GM12865 (cell line): ENCODE measurements at regions not wholly inside any gene's neighbourhood (a gene's known extent, or its start where the extent isn't known, plus 50 kb on each side); places are given as distances from the start of the nearest gene placed in this dataset.
"Not testable (repeated sequence)": the region's sequence is repeated elsewhere in the genome, so short reads cannot be mapped to it uniquely, and the experiment has no call there.

ENCODE experiments used
- DNase-seq: peaks from one replicate; pipeline ENCODE4 v3.0.0; 2010; ENCODE audit warnings: low read depth
- H3K4me3 ChIP-seq: 2 replicates; pipeline ENCODE4 v1.5.1; 2011; ENCODE audit warnings: mild to moderate bottlenecking, low read depth, low read length, control low read depth
- CTCF ChIP-seq: IDR thresholded peaks from 2 replicates; pipeline ENCODE4 v1.5.1; 2011; ENCODE audit warnings: low read length, control low read depth, low read depth, inconsistent platforms; ENCODE audit not compliant: insufficient read depth; ENCODE audit errors: missing control alignments

DNA sequence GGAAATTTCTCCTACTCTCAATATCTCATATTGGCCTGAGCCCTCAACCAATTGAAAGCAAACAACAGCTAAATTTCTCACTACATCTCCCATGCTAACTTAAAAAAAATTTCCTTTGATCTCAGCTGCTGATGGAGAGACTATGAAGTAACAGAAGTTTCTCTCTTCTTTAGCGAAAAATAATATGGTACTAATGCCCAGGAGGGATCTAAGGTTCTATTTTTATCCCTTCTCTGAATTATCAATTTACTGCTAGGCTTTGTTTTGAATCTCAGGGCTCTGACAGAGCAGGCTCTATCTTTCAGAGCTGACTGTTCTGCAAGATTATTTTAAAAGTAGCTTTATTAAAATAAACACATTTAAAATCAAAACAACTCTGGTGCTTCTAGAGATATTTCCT, 558.6 kb downstream of the KCNA4 start:
- DNase-seq: no peak
- H3K4me3 ChIP-seq: no peak overlapping the region
- no peak for TF ChIP-seq CTCF

GRCh38 chr11:29452146-29452545, 564.7 kb downstream of the KCNA4 start:
- H3K4me3 ChIP-seq: no peak overlapping the region
- no peak for TF ChIP-seq CTCF
- no peak for DNase-seq

GRCh38 chr11:29449281-29450074, 567.4 kb downstream of the KCNA4 start:
- no peak overlapping the region for H3K4me3 ChIP-seq
- no peak for DNase-seq
- TF ChIP-seq CTCF: no peak

DNA sequence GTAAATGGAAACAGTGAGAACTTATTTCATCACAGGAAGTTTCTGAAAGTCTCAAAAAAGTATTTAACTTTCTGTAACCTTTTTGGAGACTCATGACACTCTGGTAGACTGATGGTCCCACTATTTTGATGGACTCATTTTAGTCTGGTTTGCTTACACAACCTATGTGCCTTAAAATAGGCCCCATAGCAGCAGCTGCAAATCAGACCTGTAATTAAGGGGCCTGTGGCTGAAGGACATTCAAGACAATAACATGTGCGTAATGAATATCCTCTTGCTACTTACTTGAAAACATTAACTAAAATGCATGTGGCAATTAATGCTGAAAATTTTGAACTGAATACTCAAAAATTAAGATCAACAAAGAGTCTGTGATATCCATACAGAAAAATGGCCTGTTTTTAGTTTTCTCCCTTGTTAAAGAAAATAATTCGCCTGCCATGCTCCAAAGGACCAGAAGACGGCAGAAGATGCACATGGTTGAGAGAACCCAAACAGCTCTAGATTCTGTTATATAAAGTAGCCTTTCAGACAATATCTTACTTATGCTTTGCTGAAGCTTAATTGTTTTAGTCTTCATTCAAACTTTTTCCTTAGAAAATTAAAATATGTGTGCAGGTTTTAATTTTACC, 568.5 kb downstream of the KCNA4 start:
- DNase-seq: peak; percentile 5
- H3K4me3 ChIP-seq: no peak overlapping the region
- TF ChIP-seq CTCF: peak; percentile 27

DNA sequence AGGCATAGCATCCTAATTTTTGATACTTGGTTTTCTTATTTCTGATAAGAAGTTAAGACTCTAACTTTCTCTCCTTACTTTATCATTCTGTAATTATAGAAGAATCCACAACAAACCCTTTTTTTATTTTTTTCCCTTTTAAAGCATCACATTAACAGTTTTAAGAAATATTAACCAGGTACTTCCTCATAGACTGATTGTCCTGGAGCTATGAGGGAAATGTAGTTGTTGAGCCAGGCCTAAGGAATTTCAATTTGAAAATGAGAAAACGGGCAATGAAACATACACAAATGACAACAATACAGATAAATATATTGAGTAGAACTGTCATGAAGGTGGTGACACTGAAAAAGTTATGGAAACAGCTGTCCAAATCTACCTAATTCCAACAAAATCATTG, 569.0 kb downstream of the KCNA4 start:
- H3K4me3 ChIP-seq: no peak overlapping the region
- no peak for TF ChIP-seq CTCF
- DNase-seq: no peak

- H3K4me3 ChIP-seq: no peak overlapping the region
- no peak for TF ChIP-seq CTCF
- no peak for DNase-seq
These were observed 570.7 kb downstream of the KCNA4 start for GRCh38 chr11:29446132-29446531.

DNA sequence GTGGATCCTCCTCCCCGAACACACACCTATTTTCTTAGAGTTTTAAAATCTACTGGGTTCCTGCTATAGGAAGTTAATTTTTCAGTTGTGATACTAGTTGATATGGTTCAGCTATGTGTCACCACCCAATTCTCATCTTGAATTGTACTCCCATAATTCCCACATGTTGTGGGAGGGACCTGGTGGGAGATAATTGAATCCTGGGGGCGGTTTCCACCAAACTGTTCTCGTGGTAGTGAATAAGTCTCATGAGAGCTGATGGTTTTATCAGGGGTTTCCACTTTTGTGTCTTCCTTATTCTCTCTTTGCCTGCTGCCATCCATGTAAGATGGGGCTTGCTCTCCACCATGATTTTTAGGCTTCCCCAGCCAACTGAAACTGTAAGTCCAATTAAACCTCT, 571.6 kb downstream of the KCNA4 start:
- not testable (repeated sequence) for DNase-seq, H3K4me3 ChIP-seq
